Astrocyte of the hippocampus (primary cell): ENCODE measurements at regions not wholly inside any gene's neighbourhood (a gene's known extent, or its start where the extent isn't known, plus 50 kb on each side); places are given as distances from the start of the nearest gene placed in this dataset.

Experiments
- DNase-seq: peaks from one replicate; pipeline ENCODE4 v3.0.0; 2011; ENCODE audit warnings: low read depth, low spot score

- peak; percentile 78 for DNase-seq
These were observed 272.9 kb upstream of the TPM1 start for GRCh38 chr15:62769604-62770003.

- DNase-seq, result no peak
These were observed 272.4 kb upstream of the TPM1 start for GRCh38 chr15:62770111-62770660.

- DNase-seq, result peak; percentile 82
These were observed 271.8 kb upstream of the TPM1 start for GRCh38 chr15:62770752-62771151.

- no peak for DNase-seq
These were observed 271.3 kb upstream of the TPM1 start for GRCh38 chr15:62771234-62771633.

GRCh38 chr15:62773369-62774165, 269.0 kb upstream of the TPM1 start:
- no peak for DNase-seq

GRCh38 chr15:62775932-62776331, 266.6 kb upstream of the TPM1 start:
- DNase-seq, result no peak

- peak; percentile 59 for DNase-seq
These were observed 264.9 kb upstream of the TPM1 start for GRCh38 chr15:62777671-62778070.

- peak; percentile 85 for DNase-seq
These were observed 263.3 kb upstream of the TPM1 start for GRCh38 chr15:62779036-62779770.

GRCh38 chr15:62779899-62780298, 262.6 kb upstream of the TPM1 start:
- DNase-seq, result no peak

GRCh38 chr15:62781081-62781497, 261.5 kb upstream of the TPM1 start:
- peak; percentile 42 for DNase-seq

GRCh38 chr15:62782071-62782841, 260.3 kb upstream of the TPM1 start:
- DNase-seq, result peak; percentile 96

GRCh38 chr15:62782896-62783295, 259.7 kb upstream of the TPM1 start:
- DNase-seq, result no peak

- peak; percentile 77 for DNase-seq
These were observed 259.1 kb upstream of the TPM1 start for GRCh38 chr15:62783303-62783957.

GRCh38 chr15:62785881-62786828, 256.4 kb upstream of the TPM1 start:
- no peak for DNase-seq

- no peak for DNase-seq
These were observed 255.1 kb upstream of the TPM1 start for GRCh38 chr15:62787401-62787800.

GRCh38 chr15:62788224-62788623, 254.3 kb upstream of the TPM1 start:
- DNase-seq, result no peak

- no peak for DNase-seq
These were observed 252.0 kb upstream of the TPM1 start for GRCh38 chr15:62790546-62790945.

- peak; percentile 59 for DNase-seq
These were observed 250.9 kb upstream of the TPM1 start for GRCh38 chr15:62791694-62792093.

- DNase-seq, result no peak
These were observed 249.4 kb upstream of the TPM1 start for GRCh38 chr15:62792986-62793751.
